Activated CD4-positive, alpha-beta memory T cell treated with anti-CD3 and anti-CD28 coated beads, Interleukin-2, amount 10 ng/mL, durations not matched to agents 7 days and 5 days (primary cell): ENCODE measurements at regions not wholly inside any gene's neighbourhood (a gene's known extent, or its start where the extent isn't known, plus 50 kb on each side); places are given as distances from the start of the nearest gene placed in this dataset.
"Not testable (repeated sequence)": the region's sequence is repeated elsewhere in the genome, so short reads cannot be mapped to it uniquely, and the experiment has no call there.

Experiments used
- CTCF ChIA-PET: fragments of 350-600 bp; sonication (Branson Sonifier 250); formaldehyde crosslinking; loops from one replicate; lab custom pipeline; 2021; ENCODE audit warnings: antibody characterized with exemption, inconsistent platforms; lab: Charles Lee
- POLR2A ChIA-PET: fragments of 350-600 bp; sonication (Branson Sonifier 250); formaldehyde crosslinking; loops from one replicate; lab custom pipeline; 2021; ENCODE audit warnings: antibody characterized with exemption; lab: Charles Lee
- DNase-seq: peaks from one replicate; pipeline ENCODE4 v3.0.0-alpha.2; 2020
- H3K27ac Mint-ChIP-seq: one replicate; pipeline ENCODE4 v1.8.0; 2021; ENCODE audit warnings: mild to moderate bottlenecking, mixed read lengths
- H3K27me3 Mint-ChIP-seq: one replicate; pipeline ENCODE4 v1.8.0; 2021; ENCODE audit warnings: mixed read lengths
- H3K36me3 Mint-ChIP-seq: one replicate; pipeline ENCODE4 v1.8.0; 2021; ENCODE audit warnings: low read depth, mixed read lengths
- H3K4me1 Mint-ChIP-seq: one replicate; pipeline ENCODE4 v1.8.0; 2021; ENCODE audit warnings: mixed read lengths
- H3K4me3 Mint-ChIP-seq: one replicate; pipeline ENCODE4 v1.8.0; 2021; ENCODE audit warnings: mild to moderate bottlenecking, mixed read lengths
- H3K9me3 Mint-ChIP-seq: one replicate; pipeline ENCODE4 v1.8.0; 2021; ENCODE audit warnings: mixed read lengths

DNA sequence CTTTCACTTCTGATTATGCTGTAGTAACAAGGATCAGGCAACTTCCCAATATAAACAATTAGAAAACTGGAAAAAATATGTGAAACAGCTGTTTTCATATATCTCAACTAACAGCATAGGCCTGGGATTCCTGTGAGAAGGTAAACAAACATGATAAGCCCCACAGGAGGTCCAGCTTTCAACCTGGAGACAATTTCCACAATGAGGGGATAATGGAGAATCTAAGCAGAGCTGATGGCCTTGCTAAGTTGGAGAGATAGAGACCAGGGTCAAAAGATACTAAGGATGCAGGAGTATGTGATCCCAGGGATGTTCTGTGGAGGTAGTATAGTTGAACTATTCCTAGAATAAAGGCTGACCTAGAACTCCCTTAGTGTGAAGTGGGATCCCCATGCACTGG, 452.3 kb upstream of the ACTRT1 start:
- Mint-ChIP-seq H3K27ac (no peak overlapping the region), H3K27me3 (no peaks in the 10 kb centered on the region), H3K4me3 (no peak overlapping the region), H3K4me1 (no peaks in the 10 kb centered on the region), H3K36me3 (no peaks in the 10 kb centered on the region), H3K9me3 (no peaks in the 10 kb centered on the region)
- no peak for DNase-seq
- ChIA-PET CTCF (no interaction called here), POLR2A (no interaction called here)

DNA sequence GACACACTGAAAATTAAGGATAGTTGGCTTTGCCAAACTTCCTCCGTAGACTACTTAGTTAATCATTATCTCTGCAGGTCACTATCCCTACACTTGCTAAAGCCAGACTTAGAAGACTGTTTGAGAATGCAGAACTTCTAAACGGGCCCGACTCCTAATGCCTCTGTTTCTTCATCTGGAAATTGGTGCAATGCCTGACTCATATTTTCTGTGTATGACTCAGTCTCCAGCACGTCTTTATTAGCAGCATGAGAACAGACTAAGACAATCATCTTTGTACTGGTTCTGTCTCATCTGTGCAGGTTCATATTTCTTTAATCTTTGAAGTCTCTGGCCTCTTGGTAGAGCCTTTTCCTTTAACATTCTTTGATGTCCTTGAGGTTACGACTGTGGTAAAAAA, 411.9 kb upstream of the ACTRT1 start:
- no peaks in the 10 kb centered on the region for H3K9me3 Mint-ChIP-seq
- H3K27ac Mint-ChIP-seq = no peak overlapping the region
- no peak for DNase-seq
- no peaks in the 10 kb centered on the region for H3K27me3 Mint-ChIP-seq
- ChIA-PET POLR2A (no interaction called here), CTCF (no interaction called here)
- H3K4me3 Mint-ChIP-seq = no peak overlapping the region
- H3K4me1 Mint-ChIP-seq = no peaks in the 10 kb centered on the region
- H3K36me3 Mint-ChIP-seq = no peaks in the 10 kb centered on the region

DNA sequence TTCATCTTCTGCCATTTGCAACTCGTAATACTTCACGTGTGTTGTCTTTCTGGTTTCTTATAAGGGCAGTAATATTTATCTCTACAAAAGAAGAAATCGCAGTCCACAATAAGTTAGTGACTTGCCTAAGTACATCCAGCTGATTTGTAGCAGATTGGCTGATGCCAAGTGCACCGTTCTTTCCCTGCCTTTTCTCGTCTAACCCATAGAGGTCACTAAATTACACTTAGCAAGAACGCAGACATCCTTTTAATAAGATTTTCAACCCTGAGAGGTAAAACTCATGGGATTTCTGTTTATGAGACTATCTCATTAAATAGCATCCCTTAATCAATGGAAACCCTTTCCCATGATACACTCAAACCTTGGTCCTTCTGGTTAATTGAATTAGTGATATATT, 408.6 kb upstream of the ACTRT1 start:
- ChIA-PET CTCF (no interaction called here), POLR2A (no interaction called here)
- H3K27me3 Mint-ChIP-seq = no peaks in the 10 kb centered on the region
- H3K36me3 Mint-ChIP-seq = no peaks in the 10 kb centered on the region
- no peaks in the 10 kb centered on the region for H3K4me1 Mint-ChIP-seq
- no peak overlapping the region for H3K27ac Mint-ChIP-seq
- no peak overlapping the region for H3K4me3 Mint-ChIP-seq
- no peaks in the 10 kb centered on the region for H3K9me3 Mint-ChIP-seq
- no peak for DNase-seq

DNA sequence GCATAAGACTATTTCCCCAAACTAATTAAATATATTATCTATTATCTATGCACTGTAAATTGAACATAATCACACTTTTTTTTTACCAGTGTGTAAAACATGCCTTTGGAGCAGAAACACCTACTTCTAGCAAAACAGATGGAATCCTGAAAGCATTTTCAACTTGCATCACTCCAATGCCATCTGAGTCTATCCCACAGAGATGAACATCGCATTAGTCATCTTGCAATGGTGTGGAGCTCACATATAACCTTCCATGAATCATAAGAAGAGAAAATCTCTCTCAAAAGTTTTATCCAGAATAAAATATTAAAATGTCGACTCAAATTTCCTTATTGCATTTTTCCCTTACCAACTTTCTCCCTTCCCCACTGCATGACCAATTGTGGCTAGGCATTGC, 406.7 kb upstream of the ACTRT1 start:
- no peaks in the 10 kb centered on the region for H3K36me3 Mint-ChIP-seq
- no peak overlapping the region for H3K4me3 Mint-ChIP-seq
- H3K9me3 Mint-ChIP-seq = peaks cover 7% of the 10 kb centered on the region
- ChIA-PET CTCF (no interaction called here), POLR2A (no interaction called here)
- no peaks in the 10 kb centered on the region for H3K4me1 Mint-ChIP-seq
- DNase-seq = no peak
- H3K27ac Mint-ChIP-seq = no peak overlapping the region
- no peaks in the 10 kb centered on the region for H3K27me3 Mint-ChIP-seq

DNA sequence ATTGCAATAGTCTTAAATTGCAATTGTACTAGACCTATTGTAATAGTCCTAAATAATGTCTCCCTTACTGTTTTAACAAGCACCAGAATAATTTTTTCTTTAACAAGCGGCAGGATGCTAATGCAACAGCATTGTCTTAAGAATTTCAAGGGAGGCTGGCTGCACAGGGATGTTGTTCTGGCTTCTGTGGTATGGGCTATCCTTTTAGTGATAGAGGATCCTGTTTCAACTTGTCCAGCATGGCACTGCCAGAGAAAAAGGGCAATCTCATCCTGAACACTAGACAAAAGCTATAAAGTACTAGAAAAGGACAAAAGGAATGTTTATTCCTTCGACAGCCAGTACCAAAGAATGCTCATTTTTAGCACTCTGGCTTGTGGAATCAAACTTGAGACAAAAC, 405.5 kb upstream of the ACTRT1 start:
- H3K4me1 Mint-ChIP-seq = no peaks in the 10 kb centered on the region
- no peaks in the 10 kb centered on the region for H3K36me3 Mint-ChIP-seq
- H3K4me3 Mint-ChIP-seq = no peak overlapping the region
- POLR2A ChIA-PET = no interaction called here
- H3K27ac Mint-ChIP-seq = no peak overlapping the region
- H3K27me3 Mint-ChIP-seq = no peaks in the 10 kb centered on the region
- CTCF ChIA-PET = no interaction called here
- H3K9me3 Mint-ChIP-seq = peaks cover 7% of the 10 kb centered on the region
- DNase-seq = no peak

DNA sequence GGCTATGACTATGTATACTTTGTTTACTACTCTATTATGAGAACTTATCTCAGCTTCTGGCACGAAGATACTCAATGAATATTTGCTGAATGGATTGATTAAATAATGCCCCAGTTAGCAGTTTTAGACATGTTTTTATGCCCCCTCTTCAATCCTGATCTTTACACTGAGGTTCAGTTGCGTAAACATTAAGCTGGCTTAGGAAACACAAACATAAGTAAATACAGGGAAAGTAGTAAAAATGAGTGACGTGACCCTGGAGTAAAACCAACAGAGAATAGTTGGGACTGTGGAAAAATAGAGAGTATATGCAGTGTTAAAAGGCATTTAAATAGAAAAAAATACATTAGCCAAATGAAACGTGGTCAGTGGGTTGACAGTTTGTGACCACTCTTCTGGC, 387.0 kb upstream of the ACTRT1 start:
- CTCF ChIA-PET = no interaction called here
- H3K4me1 Mint-ChIP-seq = no peaks in the 10 kb centered on the region
- no peak overlapping the region for H3K27ac Mint-ChIP-seq
- POLR2A ChIA-PET = no interaction called here
- no peaks in the 10 kb centered on the region for H3K36me3 Mint-ChIP-seq
- no peaks in the 10 kb centered on the region for H3K9me3 Mint-ChIP-seq
- H3K27me3 Mint-ChIP-seq = no peaks in the 10 kb centered on the region
- H3K4me3 Mint-ChIP-seq = no peak overlapping the region
- DNase-seq = no peak

DNA sequence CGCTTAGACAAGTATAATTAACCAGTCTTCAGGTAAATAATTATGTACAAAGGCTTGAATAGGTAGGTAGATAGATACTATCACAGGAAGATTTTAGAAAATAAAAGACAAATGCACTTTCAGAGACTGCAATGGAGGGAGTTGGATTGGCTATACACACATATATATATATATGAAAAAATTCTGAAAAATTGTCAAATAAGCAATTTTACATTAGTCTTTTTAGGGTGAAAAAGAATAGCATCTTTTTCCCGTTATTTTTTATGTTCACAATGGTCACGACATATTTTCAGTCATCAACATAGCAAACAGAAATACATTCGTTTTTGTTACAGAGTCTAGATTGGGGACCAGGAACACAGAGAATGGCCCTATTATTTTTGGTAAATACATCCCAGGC, 385.9 kb upstream of the ACTRT1 start:
- CTCF ChIA-PET = no interaction called here
- H3K27me3 Mint-ChIP-seq = no peaks in the 10 kb centered on the region
- no peak overlapping the region for H3K4me3 Mint-ChIP-seq
- DNase-seq = no peak
- no peaks in the 10 kb centered on the region for H3K9me3 Mint-ChIP-seq
- POLR2A ChIA-PET = no interaction called here
- no peaks in the 10 kb centered on the region for H3K4me1 Mint-ChIP-seq
- no peaks in the 10 kb centered on the region for H3K36me3 Mint-ChIP-seq
- H3K27ac Mint-ChIP-seq = no peak overlapping the region

DNA sequence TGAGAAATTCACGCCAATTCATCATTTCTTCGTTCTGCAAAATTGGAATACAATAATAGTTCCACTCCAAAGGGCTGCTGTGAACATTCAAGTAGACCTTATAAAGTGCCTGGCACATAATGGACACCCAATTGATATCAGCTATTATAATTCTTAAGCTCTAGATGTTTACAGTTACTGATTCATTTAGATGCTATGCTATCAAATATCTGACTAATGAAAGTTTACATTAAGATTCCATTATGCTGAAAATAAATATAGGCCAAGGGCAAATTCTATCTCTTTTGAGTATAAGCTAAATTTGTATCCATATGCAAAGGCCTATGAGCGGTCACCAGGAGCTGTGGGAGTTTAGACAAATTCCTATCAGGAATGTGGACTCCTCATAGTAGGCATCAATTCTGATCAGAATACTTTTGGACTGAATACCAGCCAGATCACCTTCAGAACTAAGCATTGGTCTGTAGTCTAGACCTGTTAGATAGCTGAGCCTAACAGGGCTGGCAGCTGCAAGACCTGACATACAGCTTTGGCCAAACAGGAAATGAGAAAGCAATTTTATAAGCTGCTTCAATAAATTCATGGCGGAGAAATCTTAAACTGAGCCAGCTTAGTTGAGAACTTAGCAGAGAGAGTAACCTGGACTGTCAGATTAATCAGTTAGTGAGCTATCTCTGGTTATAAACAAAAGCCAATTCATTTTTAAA, 384.3 kb upstream of the ACTRT1 start:
- Mint-ChIP-seq H3K4me3 (no peak overlapping the region), H3K9me3 (no peaks in the 10 kb centered on the region), H3K27ac (no peak overlapping the region), H3K27me3 (no peaks in the 10 kb centered on the region), H3K36me3 (no peaks in the 10 kb centered on the region), H3K4me1 (no peaks in the 10 kb centered on the region)
- POLR2A ChIA-PET = no interaction called here
- DNase-seq = no peak
- CTCF ChIA-PET = no interaction called here

DNA sequence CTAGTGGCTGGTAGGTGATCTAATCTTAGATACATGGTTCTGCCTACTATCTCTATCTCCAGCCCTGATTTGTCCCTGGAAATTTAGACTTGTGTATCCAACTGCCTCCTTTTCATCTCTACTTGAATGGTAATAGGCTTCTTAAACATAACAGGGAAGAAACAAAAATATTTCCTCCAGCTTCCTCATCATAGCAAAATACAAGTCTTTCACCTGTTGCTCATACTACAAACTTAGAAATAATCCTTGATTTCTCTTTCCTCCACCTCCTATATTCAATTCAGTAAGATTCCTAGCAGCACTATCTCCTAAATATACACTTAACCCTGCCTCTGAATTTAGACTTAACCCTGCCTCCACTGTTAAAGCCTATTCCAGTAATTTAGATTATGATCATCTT, 373.3 kb upstream of the ACTRT1 start:
- no peak overlapping the region for H3K4me3 Mint-ChIP-seq
- POLR2A ChIA-PET = no interaction called here
- H3K9me3 Mint-ChIP-seq = no peaks in the 10 kb centered on the region
- H3K36me3 Mint-ChIP-seq = no peaks in the 10 kb centered on the region
- CTCF ChIA-PET = no interaction called here
- no peak overlapping the region for H3K27ac Mint-ChIP-seq
- DNase-seq = no peak
- no peaks in the 10 kb centered on the region for H3K4me1 Mint-ChIP-seq
- H3K27me3 Mint-ChIP-seq = no peaks in the 10 kb centered on the region

DNA sequence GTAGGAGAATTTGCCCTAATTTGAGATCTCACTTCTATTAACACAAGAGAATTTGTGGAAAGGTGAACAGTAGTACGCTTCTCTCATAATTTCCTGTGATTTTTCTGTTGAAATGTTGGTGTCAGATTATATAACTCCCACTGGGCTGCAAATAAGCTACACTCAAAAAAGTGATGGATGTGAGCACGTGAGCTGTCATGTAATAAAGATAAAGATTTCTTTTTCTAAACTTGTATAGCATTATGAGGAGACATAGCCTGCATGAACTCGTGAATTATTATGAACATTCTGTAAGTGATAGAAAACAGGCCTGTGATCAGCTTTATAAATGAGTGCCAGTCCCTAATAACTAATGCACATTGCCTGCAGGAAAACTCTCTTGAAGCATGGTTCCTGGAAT, 356.6 kb upstream of the ACTRT1 start:
- POLR2A ChIA-PET = no interaction called here
- H3K4me3 Mint-ChIP-seq = no peak overlapping the region
- H3K27me3 Mint-ChIP-seq = no peaks in the 10 kb centered on the region
- H3K4me1 Mint-ChIP-seq = no peaks in the 10 kb centered on the region
- no peaks in the 10 kb centered on the region for H3K36me3 Mint-ChIP-seq
- H3K27ac Mint-ChIP-seq = no peak overlapping the region
- H3K9me3 Mint-ChIP-seq = no peaks in the 10 kb centered on the region
- CTCF ChIA-PET = no interaction called here
- no peak for DNase-seq

DNA sequence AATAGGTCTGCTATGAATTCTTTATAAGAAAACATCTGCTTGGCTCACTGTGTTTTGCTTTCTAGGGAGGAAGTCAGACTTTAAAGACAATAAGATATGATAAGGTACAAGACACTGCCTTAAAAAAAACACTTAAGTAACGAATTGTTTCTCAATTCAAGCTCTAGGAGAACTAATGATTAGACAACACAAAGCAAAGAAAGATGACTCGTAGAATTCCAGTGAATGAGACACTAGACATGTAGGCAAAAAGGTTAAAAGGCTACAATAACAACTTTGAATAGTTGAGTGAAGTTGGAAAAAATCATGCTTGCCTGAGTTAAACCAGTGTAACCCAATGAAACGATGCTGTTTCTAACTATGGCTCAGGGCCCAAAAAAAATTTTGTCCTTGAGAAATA, 344.4 kb upstream of the ACTRT1 start:
- Mint-ChIP-seq H3K4me1 (no peaks in the 10 kb centered on the region), H3K9me3 (no peaks in the 10 kb centered on the region)
- POLR2A ChIA-PET = no interaction called here

DNA sequence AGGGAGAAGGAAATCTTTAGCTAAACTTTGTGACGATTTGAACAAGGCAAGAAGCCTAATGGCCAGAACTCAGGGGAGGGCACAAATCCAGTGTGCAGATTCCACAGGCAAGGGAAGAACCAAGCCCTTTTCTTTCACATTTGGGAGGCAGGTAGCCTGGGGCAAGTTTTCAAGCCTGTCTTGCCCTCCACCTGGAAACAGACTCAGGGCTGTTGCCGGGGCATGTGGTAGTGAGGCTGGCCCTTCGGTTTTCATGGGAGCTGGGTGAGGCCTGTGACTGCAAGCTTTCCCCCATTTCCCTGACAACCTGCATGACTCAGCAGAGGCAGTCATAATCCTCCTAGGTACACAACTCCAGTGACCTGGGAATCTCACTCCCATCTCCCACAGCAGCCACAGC, 331.6 kb upstream of the ACTRT1 start:
- H3K36me3 Mint-ChIP-seq, POLR2A ChIA-PET, H3K27ac Mint-ChIP-seq, DNase-seq, H3K4me3 Mint-ChIP-seq, CTCF ChIA-PET, H3K4me1 Mint-ChIP-seq, H3K27me3 Mint-ChIP-seq, H3K9me3 Mint-ChIP-seq: not testable (repeated sequence)

More for the DNA sequence above, 344.4 kb upstream of the ACTRT1 start:
- no peak overlapping the region for H3K4me3 Mint-ChIP-seq
- CTCF ChIA-PET = no interaction called here
- no peaks in the 10 kb centered on the region for H3K27me3 Mint-ChIP-seq
- H3K36me3 Mint-ChIP-seq = no peaks in the 10 kb centered on the region
- no peak overlapping the region for H3K27ac Mint-ChIP-seq
- DNase-seq = no peak

DNA sequence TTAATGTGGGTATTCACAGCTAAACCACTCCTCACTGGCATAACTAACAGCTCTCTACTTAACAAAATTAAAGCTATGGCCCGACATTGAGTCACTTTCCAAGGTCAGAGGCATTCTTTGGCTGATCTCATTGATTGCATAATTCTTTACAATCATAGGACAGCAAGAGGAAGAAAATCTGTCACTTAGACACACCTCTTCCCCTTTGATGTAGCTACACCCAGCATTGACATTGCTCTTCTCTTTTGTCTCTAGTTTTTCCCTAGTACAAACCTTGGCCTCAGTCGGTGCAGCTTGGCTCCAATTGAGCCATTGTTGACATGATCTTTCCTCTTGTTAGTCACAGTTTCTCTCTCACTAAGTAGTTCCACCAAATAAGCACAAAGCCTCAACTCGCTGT, 313.3 kb upstream of the ACTRT1 start:
- no peak for DNase-seq
- no peak overlapping the region for H3K4me3 Mint-ChIP-seq
- no peaks in the 10 kb centered on the region for H3K4me1 Mint-ChIP-seq
- H3K27me3 Mint-ChIP-seq = no peaks in the 10 kb centered on the region
- no peaks in the 10 kb centered on the region for H3K9me3 Mint-ChIP-seq
- no peaks in the 10 kb centered on the region for H3K36me3 Mint-ChIP-seq
- H3K27ac Mint-ChIP-seq = no peak overlapping the region
- ChIA-PET CTCF (no interaction called here), POLR2A (no interaction called here)

DNA sequence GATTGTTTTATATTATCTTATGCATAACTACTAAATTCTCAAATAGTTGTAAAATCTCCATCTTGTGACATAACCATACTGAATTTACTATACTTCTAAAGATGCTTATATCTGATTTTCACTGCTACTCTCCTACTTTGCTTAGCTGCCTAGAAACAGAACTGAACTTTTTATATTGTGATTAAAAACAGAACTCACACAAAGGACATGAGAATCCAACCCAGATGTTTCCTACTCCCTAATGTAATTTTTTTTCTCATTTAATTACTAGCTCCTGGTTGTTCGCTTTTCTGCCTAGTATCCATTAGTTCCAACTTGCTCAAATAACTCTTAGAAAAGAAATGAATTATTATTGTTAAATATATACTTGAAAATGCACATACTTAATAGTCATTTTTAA, 283.5 kb upstream of the ACTRT1 start:
- peaks cover under 1% of the 10 kb centered on the region for H3K9me3 Mint-ChIP-seq
- H3K27ac Mint-ChIP-seq = no peak overlapping the region
- no peak for DNase-seq
- POLR2A ChIA-PET = no interaction called here
- H3K4me1 Mint-ChIP-seq = no peaks in the 10 kb centered on the region
- H3K36me3 Mint-ChIP-seq = no peaks in the 10 kb centered on the region
- H3K4me3 Mint-ChIP-seq = no peak overlapping the region
- CTCF ChIA-PET = no interaction called here
- H3K27me3 Mint-ChIP-seq = no peaks in the 10 kb centered on the region
